ENCODE measurements at regions not wholly inside any gene's neighbourhood (a gene's known extent, or its start where the extent isn't known, plus 50 kb on each side); places are given as distances from the start of the nearest gene placed in this dataset.
A peak's percentile ranks its signal among the peaks of the same experiment; 100 is the strongest.
"Not testable (repeated sequence)": the region's sequence is repeated elsewhere in the genome, so short reads cannot be mapped to it uniquely, and the experiment has no call there.

GRCh38 chr7:106561151-106561550, 99.8 kb downstream of the CCDC71L start:
- DNase-seq = no peak

- DNase-seq = no peak
These were observed 100.5 kb downstream of the CCDC71L start for GRCh38 chr7:106560482-106560881.

- DNase-seq = not testable (repeated sequence)
These were observed 104.7 kb downstream of the CCDC71L start for GRCh38 chr7:106556244-106556643.

GRCh38 chr7:106554623-106555022, 106.3 kb downstream of the CCDC71L start:
- DNase-seq = not testable (repeated sequence)

GRCh38 chr7:106553446-106553836, 107.5 kb downstream of the CCDC71L start:
- no peak for DNase-seq

GRCh38 chr7:106552645-106553445, 108.1 kb downstream of the CCDC71L start:
- DNase-seq = no peak

GRCh38 chr7:106551936-106552335, 109.0 kb downstream of the CCDC71L start:
- no peak for DNase-seq

- DNase-seq = no peak
These were observed 112.5 kb downstream of the CCDC71L start for GRCh38 chr7:106548491-106548890.

GRCh38 chr7:106545275-106545674, 115.7 kb downstream of the CCDC71L start:
- DNase-seq = no peak

GRCh38 chr7:106543221-106543757, 117.7 kb downstream of the CCDC71L start:
- DNase-seq = no peak

GRCh38 chr7:106542550-106543220, 118.3 kb downstream of the CCDC71L start:
- DNase-seq = peak; percentile 90

- DNase-seq = no peak
These were observed 122.3 kb downstream of the CCDC71L start for GRCh38 chr7:106538638-106539037.

- DNase-seq = no peak
These were observed 123.8 kb downstream of the CCDC71L start for GRCh38 chr7:106537119-106537518.

GRCh38 chr7:106536079-106536478, 124.9 kb downstream of the CCDC71L start:
- no peak for DNase-seq

GRCh38 chr7:106535234-106535932, 125.6 kb downstream of the CCDC71L start:
- peak; percentile 41 for DNase-seq

- DNase-seq = no peak
These were observed 126.6 kb downstream of the CCDC71L start for GRCh38 chr7:106534271-106534846.

GRCh38 chr7:106530183-106530582, 130.8 kb downstream of the CCDC71L start:
- DNase-seq = not testable (repeated sequence)

GRCh38 chr7:106526617-106527016, 134.3 kb downstream of the CCDC71L start:
- not testable (repeated sequence) for DNase-seq

GRCh38 chr7:106524690-106525059, 136.3 kb downstream of the CCDC71L start:
- DNase-seq = no peak

- no peak for DNase-seq
These were observed 137.5 kb downstream of the CCDC71L start for GRCh38 chr7:106523482-106523881.

GRCh38 chr7:106522696-106523095, 138.3 kb downstream of the CCDC71L start:
- no peak for DNase-seq

- no peak for DNase-seq
These were observed 139.4 kb downstream of the CCDC71L start for GRCh38 chr7:106521541-106521940.

- no peak for DNase-seq
These were observed 139.9 kb downstream of the CCDC71L start for GRCh38 chr7:106520962-106521514.
